HEK293 (cell line): ENCODE measurements at regions not wholly inside any gene's neighbourhood (a gene's known extent, or its start where the extent isn't known, plus 50 kb on each side); places are given as distances from the start of the nearest gene placed in this dataset.
A peak's percentile ranks its signal among the peaks of the same experiment; 100 is the strongest.

ENCODE experiments used
- CTCF ChIA-PET: fragments of 350-600 bp; formaldehyde crosslinking; extraction: SDS; loops from one replicate; lab custom pipeline; 2021; ENCODE audit warnings: antibody characterized with exemption; lab: Yijun Ruan, JAX
- POLR2A ChIA-PET: fragments of 300-600 bp; formaldehyde crosslinking; extraction: SDS; loops from one replicate; lab custom pipeline; 2020; ENCODE audit warnings: antibody characterized with exemption, inconsistent platforms; lab: Yijun Ruan, JAX
- H3K27ac ChIP-seq: fragments of 200-500 bp; sonication (Bioruptor generic); 2 replicates; pipeline ENCODE4 v1.5.1; 2014; ENCODE audit warnings: low read depth, low read length, control low read depth, inconsistent platforms; ENCODE audit errors: extremely low read depth
- H3K36me3 ChIP-seq, 2 experiments: fragments of 200-500 bp in 1 of 2; sonication (Bioruptor generic) in 1 of 2; 1 replicate in 1 of 2; 2 replicates in 1 of 2; pipeline ENCODE4 v1.5.1; 2014 to 2017; ENCODE audit warnings: inconsistent platforms in 2 of 2, low read length in 2 of 2; ENCODE audit not compliant: control insufficient read depth in 2 of 2, insufficient read depth in 1 of 2
- H3K4me1 ChIP-seq: fragments of 200-500 bp; sonication (Bioruptor generic); 2 replicates; pipeline ENCODE4 v1.5.1; 2014; ENCODE audit warnings: mild to moderate bottlenecking, low read length, inconsistent platforms; ENCODE audit not compliant: control insufficient read depth, insufficient read depth
- H3K4me3 ChIP-seq: 2 replicates; pipeline ENCODE4 v1.5.1; 2011; ENCODE audit warnings: low read depth, mild to moderate bottlenecking, control low read depth, low read length, moderate library complexity
- H3K9me3 ChIP-seq: fragments of 200-500 bp; sonication (Bioruptor generic); 2 replicates; pipeline ENCODE4 v1.5.1; 2014; ENCODE audit warnings: low read depth, low read length, inconsistent platforms; ENCODE audit not compliant: control insufficient read depth, insufficient read depth
- BCL6B ChIP-seq: fragments of 450-650 bp; formaldehyde crosslinking; IDR thresholded peaks from 2 replicates; pipeline ENCODE4 v1.5.1; 2017; ENCODE audit warnings: missing biosample characterization, missing genetic modification characterization
- FEZF1 ChIP-seq: fragments of 450-650 bp; formaldehyde crosslinking; IDR thresholded peaks from 2 replicates; pipeline ENCODE4 v1.5.1; 2016; ENCODE audit warnings: missing biosample characterization, missing genetic modification characterization
- KLF16 ChIP-seq: fragments of 450-650 bp; formaldehyde crosslinking; IDR thresholded peaks from 2 replicates; pipeline ENCODE4 v1.5.1; 2017; ENCODE audit warnings: missing biosample characterization, missing genetic modification characterization
- OSR2 ChIP-seq: fragments of 450-650 bp; formaldehyde crosslinking; IDR thresholded peaks from 2 replicates; pipeline ENCODE4 v1.5.1; 2016; ENCODE audit warnings: missing biosample characterization, missing genetic modification characterization
- PRDM6 ChIP-seq: fragments of 450-650 bp; formaldehyde crosslinking; IDR thresholded peaks from 2 replicates; pipeline ENCODE4 v1.5.1; 2017; ENCODE audit warnings: missing biosample characterization, missing genetic modification characterization
- RBAK ChIP-seq: fragments of 450-650 bp; formaldehyde crosslinking; IDR thresholded peaks from 2 replicates; pipeline ENCODE4 v1.5.1; 2016; ENCODE audit warnings: missing biosample characterization, missing genetic modification characterization
- TRIM28 ChIP-seq: IDR thresholded peaks from 2 replicates; pipeline ENCODE4 v1.6.1; 2011; ENCODE audit warnings: low read length, control low read depth, borderline replicate concordance
- ZBTB6 ChIP-seq: fragments of 450-650 bp; formaldehyde crosslinking; IDR thresholded peaks from 2 replicates; pipeline ENCODE4 v1.5.1; 2017; ENCODE audit warnings: missing biosample characterization, missing genetic modification characterization
- ZFP37 ChIP-seq: fragments of 450-650 bp; formaldehyde crosslinking; IDR thresholded peaks from 2 replicates; pipeline ENCODE4 v1.5.1; 2016; ENCODE audit warnings: missing biosample characterization, missing genetic modification characterization
- ZNF133 ChIP-seq: fragments of 450-650 bp; formaldehyde crosslinking; IDR thresholded peaks from 2 replicates; pipeline ENCODE4 v1.5.1; 2016; ENCODE audit warnings: missing biosample characterization, missing genetic modification characterization
- ZNF155 ChIP-seq: fragments of 450-650 bp; formaldehyde crosslinking; IDR thresholded peaks from 2 replicates; pipeline ENCODE4 v1.5.1; 2016; ENCODE audit warnings: missing biosample characterization, missing genetic modification characterization
- ZNF335 ChIP-seq: fragments of 450-650 bp; formaldehyde crosslinking; conservative IDR thresholded peaks from 2 replicates; pipeline ENCODE4 v1.5.1; 2016; ENCODE audit warnings: missing biosample characterization, missing genetic modification characterization
- ZNF639 ChIP-seq: fragments of 450-650 bp; formaldehyde crosslinking; IDR thresholded peaks from 2 replicates; pipeline ENCODE4 v1.5.1; 2016; ENCODE audit warnings: missing biosample characterization, missing genetic modification characterization
- ZNF670 ChIP-seq: fragments of 450-650 bp; formaldehyde crosslinking; IDR thresholded peaks from 2 replicates; pipeline ENCODE4 v1.5.1; 2016; ENCODE audit warnings: missing biosample characterization, missing genetic modification characterization, low read depth
- ZNF704 ChIP-seq: fragments of 450-650 bp; formaldehyde crosslinking; IDR thresholded peaks from 2 replicates; pipeline ENCODE4 v1.5.1; 2016; ENCODE audit warnings: missing biosample characterization, missing genetic modification characterization

GRCh38 chr10:35925493-35925892, 283.4 kb upstream of the FZD8 start:
- TF ChIP-seq KLF16 (tag by site-specific recombination) = no peak
- peak; percentile 62 for TF ChIP-seq BCL6B (tag by site-specific recombination)
- TF ChIP-seq OSR2 (tag by site-specific recombination) = 0 out of 2 replicates have a peak, but pooled peaks have one; percentile 9

GRCh38 chr10:35924759-35925158, 282.7 kb upstream of the FZD8 start:
- TF ChIP-seq ZNF639 (no peak), PRDM6 (tag by site-specific recombination) (0 out of 2 replicates have a peak, but pooled peaks have one; percentile 24), RBAK (tag by site-specific recombination) (no peak), ZBTB6 (no peak), ZNF133 (tag by site-specific recombination) (no peak), TRIM28 (peak; percentile 41; the same call in 1 of the 2 replicates), FEZF1 (tag by site-specific recombination) (peak; percentile 39; the same call in 1 of the 2 replicates), ZNF335 (tag by site-specific recombination) (no peak)
- H3K36me3 ChIP-seq = no peaks in the 10 kb centered on the region
- CTCF ChIA-PET = interaction anchor here (1.3 kb wide), 1 partner anchor 8 kb away, joined by 3 read pairs; no protein-coding TSS in a partner anchor
- no peak overlapping the region for H3K4me3 ChIP-seq
- peaks cover 6% of the 10 kb centered on the region; the same call in 1 of the 2 replicates for H3K4me1 ChIP-seq
- H3K27ac ChIP-seq = no peak overlapping the region
- POLR2A ChIA-PET = no interaction called here
- H3K9me3 ChIP-seq = no peaks in the 10 kb centered on the region

More at GRCh38 chr10:35925493-35925892, 283.4 kb upstream of the FZD8 start:
- H3K36me3 ChIP-seq = no peaks in the 10 kb centered on the region
- peaks cover 6% of the 10 kb centered on the region; the same call in 1 of the 2 replicates for H3K4me1 ChIP-seq
- ChIA-PET CTCF (interaction anchor here (1.3 kb wide), 1 partner anchor 9 kb away, joined by 3 read pairs; no protein-coding TSS in a partner anchor), POLR2A (no interaction called here)
- H3K27ac ChIP-seq = no peak overlapping the region
- no peaks in the 10 kb centered on the region for H3K9me3 ChIP-seq
- no peak overlapping the region for H3K4me3 ChIP-seq

GRCh38 chr10:35922876-35923600, 280.9 kb upstream of the FZD8 start:
- TF ChIP-seq ZNF670 (tag by site-specific recombination) (no peak), ZFP37 (tag by site-specific recombination) (no peak), ZNF704 (no peak), ZNF155 (no peak)
- Histone ChIP-seq H3K4me3 (no peak overlapping the region), H3K4me1 (peaks cover 6% of the 10 kb centered on the region; the same call in 1 of the 2 replicates), H3K27ac (no peak overlapping the region), H3K36me3 (no peaks in the 10 kb centered on the region), H3K9me3 (no peaks in the 10 kb centered on the region)
- CTCF ChIA-PET = interaction anchor here (0.7 kb wide), 1 partner anchor 32 kb away, joined by 3 read pairs; no protein-coding TSS in a partner anchor
- POLR2A ChIA-PET = no interaction called here
